H9 (cell line): ENCODE measurements at regions not wholly inside any gene's neighbourhood (a gene's known extent, or its start where the extent isn't known, plus 50 kb on each side); places are given as distances from the start of the nearest gene placed in this dataset.

ENCODE experiments used
- DNase-seq: peaks from one replicate; pipeline ENCODE4 v3.0.0-alpha.2; 2017
- H2AFZ ChIP-seq: one replicate; pipeline ENCODE4 v1.6.1; 2013; ENCODE audit warnings: mild to moderate bottlenecking, low read length, control low read depth, moderate library complexity
- H2AK5ac ChIP-seq: 2 replicates; pipeline ENCODE4 v1.6.1; 2013; ENCODE audit warnings: low read length, control low read depth, mixed read lengths; ENCODE audit not compliant: insufficient read length
- H2BK120ac ChIP-seq: one replicate; pipeline ENCODE4 v1.6.1; 2013; ENCODE audit warnings: low read depth, mild to moderate bottlenecking, low read length, control low read depth, inconsistent platforms; ENCODE audit not compliant: poor library complexity, severe bottlenecking
- H2BK12ac ChIP-seq: 2 replicates; pipeline ENCODE4 v1.6.1; 2013; ENCODE audit warnings: low read length, control low read depth, mixed read lengths, low read depth; ENCODE audit not compliant: insufficient read length
- H2BK15ac ChIP-seq: 2 replicates; pipeline ENCODE4 v1.6.1; 2013; ENCODE audit warnings: low read depth, low read length, control low read depth
- H2BK20ac ChIP-seq: one replicate; pipeline ENCODE4 v1.6.1; 2013; ENCODE audit warnings: low read depth, mild to moderate bottlenecking, low read length, control low read depth, inconsistent platforms; ENCODE audit not compliant: poor library complexity, severe bottlenecking
- H2BK5ac ChIP-seq: 2 replicates; pipeline ENCODE4 v1.6.1; 2013; ENCODE audit warnings: low read length, control low read depth, mixed read lengths; ENCODE audit not compliant: insufficient read length
- H3K14ac ChIP-seq: 2 replicates; pipeline ENCODE4 v1.6.1; 2013; ENCODE audit warnings: low read length, control low read depth; ENCODE audit not compliant: insufficient read depth
- H3K18ac ChIP-seq: 2 replicates; pipeline ENCODE4 v1.6.1; 2013; ENCODE audit warnings: low read depth, mild to moderate bottlenecking, mixed read lengths, low read length, control low read depth; ENCODE audit not compliant: insufficient read length
- H3K23ac ChIP-seq: 2 replicates; pipeline ENCODE4 v1.6.1; 2013; ENCODE audit warnings: low read length, control low read depth, mixed read lengths, low read depth; ENCODE audit not compliant: insufficient read length
- H3K23me2 ChIP-seq: 2 replicates; pipeline ENCODE4 v1.6.1; 2013; ENCODE audit warnings: low read depth, mild to moderate bottlenecking, mixed read lengths, low read length, control low read depth; ENCODE audit not compliant: insufficient read length, poor library complexity, severe bottlenecking
- H3K27ac ChIP-seq: 2 replicates; pipeline ENCODE4 v1.5.1; 2013; ENCODE audit warnings: low read length, control low read depth, mixed read lengths, low read depth; ENCODE audit not compliant: insufficient read length
- H3K27me3 ChIP-seq: 2 replicates; pipeline ENCODE4 v1.6.1; 2013; ENCODE audit warnings: low read length, control low read depth, inconsistent platforms; ENCODE audit not compliant: insufficient read depth
- H3K4ac ChIP-seq: 2 replicates; pipeline ENCODE4 v1.6.1; 2013; ENCODE audit warnings: low read depth, mild to moderate bottlenecking, control low read depth, inconsistent platforms, low read length, moderate library complexity
- H3K4me1 ChIP-seq: 2 replicates; pipeline ENCODE4 v1.6.1; 2013; ENCODE audit warnings: low read length, control low read depth, inconsistent platforms; ENCODE audit not compliant: insufficient read depth
- H3K4me2 ChIP-seq: 2 replicates; pipeline ENCODE4 v1.6.1; 2013; ENCODE audit warnings: low read length, control low read depth, mixed read lengths; ENCODE audit not compliant: insufficient read length, insufficient read depth
- H3K56ac ChIP-seq: 2 replicates; pipeline ENCODE4 v1.6.1; 2013; ENCODE audit warnings: low read depth, mild to moderate bottlenecking, mixed read lengths, low read length, control low read depth; ENCODE audit not compliant: insufficient read length
- H3K79me1 ChIP-seq: 2 replicates; pipeline ENCODE4 v1.6.1; 2013; ENCODE audit warnings: low read depth, mild to moderate bottlenecking, moderate library complexity, low read length, control low read depth, inconsistent platforms; ENCODE audit not compliant: insufficient read depth, poor library complexity, severe bottlenecking
- H3K79me2 ChIP-seq: 2 replicates; pipeline ENCODE4 v1.6.1; 2013; ENCODE audit warnings: low read length, control low read depth, inconsistent platforms; ENCODE audit not compliant: insufficient read depth
- H3K9ac ChIP-seq: 2 replicates; pipeline ENCODE4 v1.6.1; 2013; ENCODE audit warnings: low read length, control low read depth, mixed read lengths; ENCODE audit not compliant: insufficient read length; ENCODE audit errors: extremely low read depth
- H3K9me3 ChIP-seq: one replicate; pipeline ENCODE4 v1.6.1; 2013; ENCODE audit warnings: low read depth, low read length, inconsistent platforms; ENCODE audit not compliant: control insufficient read depth
- H3T11ph ChIP-seq: one replicate; pipeline ENCODE4 v1.6.1; 2013; ENCODE audit warnings: mild to moderate bottlenecking, low read length, control low read depth, inconsistent platforms
- H4K20me1 ChIP-seq: one replicate; pipeline ENCODE4 v1.6.1; 2013; ENCODE audit not compliant: control insufficient read depth, insufficient read length, insufficient read depth
- H4K5ac ChIP-seq: 2 replicates; pipeline ENCODE4 v1.6.1; 2013; ENCODE audit warnings: low read depth, mild to moderate bottlenecking, mixed read lengths, low read length, control low read depth; ENCODE audit not compliant: insufficient read length
- H4K8ac ChIP-seq: replicated peaks from 2 replicates; pipeline ENCODE4 v1.6.1; 2013; ENCODE audit warnings: low read length, control low read depth, mixed read lengths, low read depth; ENCODE audit not compliant: insufficient read length
- H4K91ac ChIP-seq: 2 replicates; pipeline ENCODE4 v1.6.1; 2013; ENCODE audit warnings: low read depth, mild to moderate bottlenecking, moderate library complexity, mixed read lengths, low read length, control low read depth; ENCODE audit not compliant: insufficient read length
- H3K27ac Mint-ChIP-seq, 3 experiments: 2 replicates in 2 of 3; 3 replicates in 1 of 3; pipeline ENCODE4 v1.8.0; 2020 to 2021; ENCODE audit warnings: mixed read lengths in 3 of 3, mild to moderate bottlenecking in 1 of 3, moderate library complexity in 1 of 3
- H3K27me3 Mint-ChIP-seq: 2 replicates; pipeline ENCODE4 v1.8.0; 2021; ENCODE audit warnings: low read depth, mild to moderate bottlenecking, moderate library complexity, mixed read lengths
- H3K36me3 Mint-ChIP-seq, 3 experiments: 2 replicates in 2 of 3; 3 replicates in 1 of 3; pipeline ENCODE4 v1.8.0; 2020 to 2021; ENCODE audit warnings: low read depth in 3 of 3, mixed read lengths in 3 of 3; ENCODE audit not compliant: insufficient read depth in 1 of 3
- H3K4me1 Mint-ChIP-seq, 2 experiments: 2 replicates each; pipeline ENCODE4 v1.8.0; 2020; ENCODE audit warnings: mixed read lengths in 2 of 2
- H3K4me3 Mint-ChIP-seq, 2 experiments: 2 replicates in 1 of 2; 3 replicates in 1 of 2; pipeline ENCODE4 v1.8.0; 2020 to 2021; ENCODE audit warnings: mild to moderate bottlenecking in 2 of 2, mixed read lengths in 2 of 2, moderate library complexity in 1 of 2
- H3K9me3 Mint-ChIP-seq, 2 experiments: 2 replicates in 1 of 2; 3 replicates in 1 of 2; pipeline ENCODE4 v1.8.0; 2020; ENCODE audit warnings: mild to moderate bottlenecking in 2 of 2, mixed read lengths in 2 of 2, moderate library complexity in 1 of 2
- WGBS: extraction: QIAGEN DNeasy Blood & Tissue Kit; methylation state at CpG from one replicate; pipeline ENCODE4 v1.1.7; 2013; ENCODE audit warnings: missing lambda C conversion rate, low lambda C conversion rate, mixed read lengths; ENCODE audit not compliant: insufficient read length; ENCODE audit errors: extremely low coverage; 5-methylcytosine and 5-hydroxymethylcytosine counted together
- TF ChIP-seq, protein P1 (sequence below): fragments of 200-600 bp; sonication (generic); conservative IDR thresholded peaks from 3 replicates; pipeline ENCODE4 v1.8.0; 2021; ENCODE audit warnings: antibody characterized with exemption, mild to moderate bottlenecking

DNA sequence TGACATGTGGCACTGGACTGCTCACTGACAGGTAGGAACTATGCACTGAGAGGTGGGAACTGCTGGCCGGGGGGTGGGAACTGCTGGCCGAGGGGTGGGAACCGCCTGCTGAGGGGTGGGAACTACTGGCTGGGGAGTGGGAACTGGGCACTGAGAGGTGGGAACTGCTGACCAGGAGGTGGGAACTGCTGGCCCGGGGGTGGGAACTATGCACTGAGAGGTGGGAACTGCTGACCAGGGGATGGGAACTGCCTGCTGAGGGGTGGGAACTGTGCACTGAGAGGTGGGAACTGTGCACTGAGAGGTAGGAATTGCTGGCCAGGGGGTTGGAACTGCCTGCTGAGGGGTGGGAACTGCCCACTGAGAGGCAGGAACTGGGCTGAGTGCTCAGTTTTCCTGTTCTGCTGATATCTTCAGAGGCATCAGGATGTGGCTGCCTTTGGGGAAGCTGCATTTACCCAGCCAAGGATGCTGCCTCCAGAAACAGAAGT, 90.2 kb downstream of the THBS2 start:
- Histone ChIP-seq H2BK120ac (no peak overlapping the region), H4K20me1 (no peaks in the 10 kb centered on the region), H2AFZ (no peak overlapping the region), H3K27me3 (no peaks in the 10 kb centered on the region), H4K91ac (no peak overlapping the region), H3K27ac (no peak overlapping the region), H2AK5ac (no peak overlapping the region), H3K23ac (no peak overlapping the region), H2BK12ac (no peak overlapping the region), H2BK20ac (no peak overlapping the region), H4K8ac (no peak overlapping the region), H3K9me3 (no peaks in the 10 kb centered on the region), H3K56ac (no peak overlapping the region), H3K79me2 (no peaks in the 10 kb centered on the region), H3K18ac (no peak overlapping the region), H2BK5ac (no peak overlapping the region), H2BK15ac (no peak overlapping the region), H4K5ac (no peak overlapping the region), H3K9ac (no peak overlapping the region), H3K14ac (no peak overlapping the region), H3K4ac (no peak overlapping the region), H3K4me2 (no peak overlapping the region), H3K23me2 (no peaks in the 10 kb centered on the region), H3K4me1 (no peaks in the 10 kb centered on the region), H3T11ph (no peak overlapping the region), H3K79me1 (no peaks in the 10 kb centered on the region)
- peaks cover 10 to 14% of the 10 kb centered on the region in 2 experiments; a peak in 3 of 5 replicates for H3K9me3 Mint-ChIP-seq
- TF ChIP-seq, protein P1, sequence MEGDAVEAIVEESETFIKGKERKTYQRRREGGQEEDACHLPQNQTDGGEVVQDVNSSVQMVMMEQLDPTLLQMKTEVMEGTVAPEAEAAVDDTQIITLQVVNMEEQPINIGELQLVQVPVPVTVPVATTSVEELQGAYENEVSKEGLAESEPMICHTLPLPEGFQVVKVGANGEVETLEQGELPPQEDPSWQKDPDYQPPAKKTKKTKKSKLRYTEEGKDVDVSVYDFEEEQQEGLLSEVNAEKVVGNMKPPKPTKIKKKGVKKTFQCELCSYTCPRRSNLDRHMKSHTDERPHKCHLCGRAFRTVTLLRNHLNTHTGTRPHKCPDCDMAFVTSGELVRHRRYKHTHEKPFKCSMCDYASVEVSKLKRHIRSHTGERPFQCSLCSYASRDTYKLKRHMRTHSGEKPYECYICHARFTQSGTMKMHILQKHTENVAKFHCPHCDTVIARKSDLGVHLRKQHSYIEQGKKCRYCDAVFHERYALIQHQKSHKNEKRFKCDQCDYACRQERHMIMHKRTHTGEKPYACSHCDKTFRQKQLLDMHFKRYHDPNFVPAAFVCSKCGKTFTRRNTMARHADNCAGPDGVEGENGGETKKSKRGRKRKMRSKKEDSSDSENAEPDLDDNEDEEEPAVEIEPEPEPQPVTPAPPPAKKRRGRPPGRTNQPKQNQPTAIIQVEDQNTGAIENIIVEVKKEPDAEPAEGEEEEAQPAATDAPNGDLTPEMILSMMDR, result no peak
- no peak overlapping the region for H3K27ac Mint-ChIP-seq
- peak; percentile 16 for DNase-seq
- no peak overlapping the region for H3K4me3 Mint-ChIP-seq
- H3K4me1 Mint-ChIP-seq, result no peaks in the 10 kb centered on the region
- H3K36me3 Mint-ChIP-seq, result peaks cover 0 to 5% (median 0%) of the 10 kb centered on the region in 3 experiments; a peak in 2 of 7 replicates
- WGBS, result no CpG with 5 or more reads among the region's 4 CpGs
- peaks cover 3% of the 10 kb centered on the region; the same call in 1 of the 2 replicates for H3K27me3 Mint-ChIP-seq
